Natural killer cell (primary cell): ENCODE measurements at regions not wholly inside any gene's neighbourhood (a gene's known extent, or its start where the extent isn't known, plus 50 kb on each side); places are given as distances from the start of the nearest gene placed in this dataset.

Experiments used
- ATAC-seq, 3 donors: fragments of 150-1000 bp in 2 of 3; fragments of 200-7000 bp in 1 of 3; cut with Tn5 transposase; 1 replicate in 1 of 3; 2 replicates in 2 of 3; pipeline ENCODE4 v1.10.0; 2021; ENCODE audit warnings: mild to moderate bottlenecking in 2 of 3, moderate library complexity in 2 of 3
- DNase-seq, 2 donors: peaks; one replicate each; pipeline versions ENCODE4 v3.0.0 to v3.0.0-alpha.2; 2013 to 2021; ENCODE audit warnings: mixed read lengths in 1 of 2
- H3K27ac ChIP-seq: one replicate; pipeline ENCODE4 v1.5.1; 2013; ENCODE audit warnings: mild to moderate bottlenecking, low read length
- H3K27me3 ChIP-seq: one replicate; pipeline ENCODE4 v1.6.1; 2013; ENCODE audit warnings: low read length; ENCODE audit not compliant: control insufficient read depth, insufficient read depth
- H3K36me3 ChIP-seq: one replicate; pipeline ENCODE4 v1.6.1; 2013; ENCODE audit warnings: low read length; ENCODE audit not compliant: control insufficient read depth, insufficient read depth
- H3K4me1 ChIP-seq: one replicate; pipeline ENCODE4 v1.6.1; 2013; ENCODE audit warnings: low read length; ENCODE audit not compliant: control insufficient read depth, insufficient read depth
- H3K4me3 ChIP-seq: one replicate; pipeline ENCODE4 v1.5.1; 2013; ENCODE audit warnings: low read length
- H3K9me3 ChIP-seq: one replicate; pipeline ENCODE4 v1.6.1; 2013; ENCODE audit warnings: low read length; ENCODE audit not compliant: control insufficient read depth, insufficient read depth
- H3K27ac Mint-ChIP-seq, 2 donors: one replicate each; pipeline ENCODE4 v1.8.0; 2022; ENCODE audit warnings: mild to moderate bottlenecking in 2 of 2, mixed read lengths in 2 of 2, moderate library complexity in 1 of 2
- H3K27me3 Mint-ChIP-seq, 2 donors: one replicate each; pipeline ENCODE4 v1.8.0; 2022; ENCODE audit warnings: low read depth in 2 of 2, mixed read lengths in 2 of 2
- H3K36me3 Mint-ChIP-seq: one replicate; pipeline ENCODE4 v1.8.0; 2022; ENCODE audit warnings: mixed read lengths
- H3K4me1 Mint-ChIP-seq, 2 donors: one replicate each; pipeline ENCODE4 v1.8.0; 2022; ENCODE audit warnings: mixed read lengths in 2 of 2
- H3K4me3 Mint-ChIP-seq: one replicate; pipeline ENCODE4 v1.8.0; 2022; ENCODE audit warnings: mild to moderate bottlenecking, moderate library complexity, mixed read lengths
- H3K9me3 Mint-ChIP-seq, 2 donors: one replicate each; pipeline ENCODE4 v1.8.0; 2022; ENCODE audit warnings: mixed read lengths in 2 of 2
- CTCF ChIP-seq: fragments of 200-600 bp; IDR thresholded peaks from one replicate; pipeline ENCODE4 v1.8.0; 2022; ENCODE audit warnings: antibody characterized with exemption
- WGBS: methylation state at CpG from one replicate; pipeline ENCODE4 v1.1.7; 2013; ENCODE audit warnings: missing lambda C conversion rate; ENCODE audit not compliant: insufficient coverage; 5-methylcytosine and 5-hydroxymethylcytosine counted together
- intact Hi-C: fragments of 100-400 bp; cut with micrococcal nuclease; formaldehyde crosslinking; loops from one replicate; pipeline ENCODE4 v1.14.2; 2022

DNA sequence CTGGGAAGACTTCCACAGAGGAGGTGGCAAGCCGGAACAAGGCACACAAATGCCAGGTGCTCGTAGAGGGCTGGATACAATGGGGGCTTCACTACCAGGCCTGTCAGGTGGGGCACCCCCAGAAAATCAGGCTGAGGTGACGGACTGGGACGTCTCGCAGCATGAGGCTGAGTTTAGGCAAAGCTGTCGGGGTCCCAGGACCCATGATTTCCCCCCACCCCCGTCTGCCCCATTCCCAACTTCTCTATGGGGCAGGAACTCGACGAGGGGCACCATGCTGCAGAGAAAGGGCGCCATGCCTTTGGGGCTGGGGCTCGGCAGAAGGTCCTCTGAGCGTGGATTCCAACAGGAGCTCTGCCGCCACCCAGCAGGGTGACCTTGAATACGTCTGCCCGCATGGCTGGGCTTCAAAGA lies 65.7 kb upstream of the HES1 start:
- ATAC-seq (no peak), DNase-seq (no peak)
- no peak overlapping the region for H3K27ac ChIP-seq
- H3K27me3 ChIP-seq, result peaks cover 18% of the 10 kb centered on the region
- WGBS, result 66% methylated on average over 15 of the region's 15 CpGs
- H3K4me3 Mint-ChIP-seq, result peak overlapping the region; percentile 83
- H3K27me3 Mint-ChIP-seq, result peaks cover 36 to 51% of the 10 kb centered on the region in 2 donors
- H3K9me3 ChIP-seq, result no peaks in the 10 kb centered on the region
- peaks cover 14% of the 10 kb centered on the region for H3K4me1 ChIP-seq
- peak overlapping the region; percentile 6 for H3K4me3 ChIP-seq
- no peak for TF ChIP-seq CTCF
- H3K36me3 ChIP-seq, result no peaks in the 10 kb centered on the region
- intact Hi-C loops, result loop anchor here (2.0 kb wide), 1 partner anchor 71 kb away; no protein-coding TSS in a partner anchor
- peaks cover 6 to 13% of the 10 kb centered on the region in 2 donors for H3K4me1 Mint-ChIP-seq
- H3K36me3 Mint-ChIP-seq, result no peaks in the 10 kb centered on the region
- peak overlapping the region; percentile 37 to 71 for H3K27ac Mint-ChIP-seq
- H3K9me3 Mint-ChIP-seq, result no peaks in the 10 kb centered on the region

GRCh38 chr3:194070634-194071409 lies 65.1 kb upstream of the HES1 start:
- Histone ChIP-seq H3K27ac (no peak overlapping the region), H3K27me3 (peaks cover 14% of the 10 kb centered on the region), H3K36me3 (no peaks in the 10 kb centered on the region), H3K4me3 (peak overlapping the region; percentile 25), H3K4me1 (peaks cover 14% of the 10 kb centered on the region), H3K9me3 (no peaks in the 10 kb centered on the region)
- Mint-ChIP-seq H3K4me3 (peak overlapping the region; percentile 83), H3K4me1 (peaks cover 6 to 13% of the 10 kb centered on the region in 2 donors), H3K27ac (peak overlapping the region in 1 of 2 donors; percentile 71), H3K36me3 (no peaks in the 10 kb centered on the region), H3K27me3 (peaks cover 36 to 53% of the 10 kb centered on the region in 2 donors), H3K9me3 (no peaks in the 10 kb centered on the region)
- DNase-seq, result peak; percentile 66 to 74
- intact Hi-C loops, result loop anchor here (2.0 kb wide), 1 partner anchor 70 kb away; no protein-coding TSS in a partner anchor
- peak; percentile 84 to 89 (median 86) for ATAC-seq
- no peak for TF ChIP-seq CTCF
- under 1% methylated on average over 84 of the region's 84 CpGs for WGBS

- no peaks in the 10 kb centered on the region for H3K9me3 ChIP-seq
- intact Hi-C loops, result no loop called here
Observed at GRCh38 chr3:194072097-194072428, 63.9 kb upstream of the HES1 start.

More at GRCh38 chr3:194072097-194072428, 63.9 kb upstream of the HES1 start:
- Histone ChIP-seq H3K36me3 (no peaks in the 10 kb centered on the region), H3K4me1 (peaks cover 14% of the 10 kb centered on the region), H3K4me3 (no peak overlapping the region), H3K27ac (no peak overlapping the region), H3K27me3 (peaks cover 14% of the 10 kb centered on the region)
- 84% methylated on average over 9 of the region's 9 CpGs for WGBS
- DNase-seq (no peak), ATAC-seq (no peak)
- TF ChIP-seq CTCF, result no peak
- Mint-ChIP-seq H3K4me1 (peaks cover 6 to 13% of the 10 kb centered on the region in 2 donors), H3K4me3 (peak overlapping the region; percentile 53), H3K9me3 (no peaks in the 10 kb centered on the region), H3K27ac (peak overlapping the region in 1 of 2 donors; percentile 41), H3K27me3 (peaks cover 37 to 53% of the 10 kb centered on the region in 2 donors), H3K36me3 (no peaks in the 10 kb centered on the region)
